ENCODE measurements at regions not wholly inside any gene's neighbourhood (a gene's known extent, or its start where the extent isn't known, plus 50 kb on each side); places are given as distances from the start of the nearest gene placed in this dataset.
A peak's percentile ranks its signal among the peaks of the same experiment; 100 is the strongest.

GRCh38 chr5:82821846-82822633, 255.2 kb downstream of the TMEM167A start:
- H3K18ac ChIP-seq (ENCODE audit: extremely low read depth, low read length), result no peak overlapping the region
- no peaks in the 10 kb centered on the region for H3K79me2 ChIP-seq (ENCODE audit: control insufficient read depth in 1 of 2, insufficient read depth in 2 of 2, low read length in 2 of 2)
- H3K9ac ChIP-seq (replicated peaks in 1 of 4; ENCODE audit: extremely low read depth in 1 of 4, low read depth in 3 of 4, low read length in 3 of 4), result no peak overlapping the region
- H3K9me3 ChIP-seq (ENCODE audit: insufficient read depth in 2 of 2, low read depth in 1 of 2, low read length in 1 of 2), result no peaks in the 10 kb centered on the region
- no peak overlapping the region for H3K27ac ChIP-seq (ENCODE audit: low read depth, low read length)
- H2BK15ac ChIP-seq (ENCODE audit: low read length), result no peak overlapping the region
- no peak overlapping the region for H3K14ac ChIP-seq (ENCODE audit: insufficient read length)
- FAIRE-seq, result no peak
- no peak overlapping the region for H4K91ac ChIP-seq (replicated peaks; ENCODE audit: insufficient read length, low read length)
- no peaks in the 10 kb centered on the region for H3K23me2 ChIP-seq (ENCODE audit: low read depth, low read length)
- H3K23ac ChIP-seq (ENCODE audit: insufficient read length), result no peak overlapping the region
- no peak overlapping the region for H2BK5ac ChIP-seq (ENCODE audit: low read depth, low read length)
- no peak overlapping the region for H2BK12ac ChIP-seq (ENCODE audit: low read depth, low read length)
- H4K20me1 ChIP-seq (replicated peaks in 1 of 2; ENCODE audit: control insufficient read depth in 1 of 2, insufficient read depth in 2 of 2, low read length in 2 of 2), result no peaks in the 10 kb centered on the region
- no peak overlapping the region for H3K56ac ChIP-seq (replicated peaks; ENCODE audit: insufficient read length, low read depth, low read length)
- no peak overlapping the region for H2AK5ac ChIP-seq (ENCODE audit: low read depth, low read length)
- H3K4me1 ChIP-seq (replicated peaks in 1 of 4; ENCODE audit: control insufficient read depth in 3 of 4, insufficient read depth in 4 of 4, low read length in 3 of 4), result peaks cover 0 to 7% (median 3%) of the 10 kb centered on the region in 4 experiments; a peak in 4 of 7 replicates
- ChIA-PET POLR2A (ENCODE audit: partially characterized antibody) (no interaction called here), CTCF (ENCODE audit: partially characterized antibody) (interaction anchor here (1.1 kb wide), 1 partner anchor 27 kb away, joined by 4 read pairs; no protein-coding TSS in a partner anchor)
- H3K4me3 ChIP-seq (ENCODE audit: extremely low read depth in 1 of 4, insufficient read depth in 2 of 4, low read depth in 3 of 4, low read length in 4 of 4), result no peak overlapping the region
- H4K8ac ChIP-seq (ENCODE audit: extremely low read depth, insufficient read depth, low read length), result no peak overlapping the region
- H2AFZ ChIP-seq (ENCODE audit: low read length), result peak overlapping the region; percentile 11; the same call in 1 of the 2 replicates
- no peak for DNase-seq (ENCODE audit: low read depth in 1 of 2, low spot score in 2 of 2)
- H4K5ac ChIP-seq (ENCODE audit: insufficient read length, low read depth, low read length), result no peak overlapping the region
- no peak overlapping the region for H2BK20ac ChIP-seq (ENCODE audit: low read length)
- no peaks in the 10 kb centered on the region for H3K36me3 ChIP-seq (ENCODE audit: control insufficient read depth in 2 of 4, insufficient read depth in 4 of 4, low read length in 3 of 4)
- WGBS, 2 experiments (ENCODE audit: extremely low coverage in 1 of 2, insufficient coverage in 1 of 2, insufficient read length in 1 of 2, insufficient replicate concordance in 2 of 2, low coverage in 1 of 2, low lambda C conversion rate in 2 of 2, missing lambda C conversion rate in 1 of 2), result 98% methylated on average over 3 of the region's 3 CpGs; no CpG with 5 or more reads in 1 of the 2 experiments
- TF ChIP-seq SUZ12 (IDR thresholded peaks at IDR 0.05; ENCODE audit: low read length) (no peak), ASH2L (IDR thresholded peaks at IDR 0.05; ENCODE audit: low read length) (no peak), FOSL1 (IDR thresholded peaks at IDR 0.05; ENCODE audit: insufficient read depth, low read depth, low read length) (no peak), CHD1 (IDR thresholded peaks at IDR 0.05; ENCODE audit: low read depth, low read length) (no peak), BRCA1 (IDR thresholded peaks at IDR 0.05; ENCODE audit: low read depth, low read length) (no peak), RFX5 (IDR thresholded peaks at IDR 0.05; ENCODE audit: borderline replicate concordance, low read depth, low read length) (no peak), SIRT6 (IDR thresholded peaks at IDR 0.05; ENCODE audit: low read length) (no peak), HDAC2 (IDR thresholded peaks at IDR 0.05; ENCODE audit: borderline replicate concordance in 1 of 2, low read depth in 2 of 2, low read length in 2 of 2) (no peak), SAP30 (IDR thresholded peaks at IDR 0.05; ENCODE audit: insufficient read depth, insufficient replicate concordance, low read length) (no peak), ZNF274 (IDR thresholded peaks at IDR 0.05; ENCODE audit: borderline replicate concordance, extremely low read depth, low read length) (no peak), TEAD4 (IDR thresholded peaks at IDR 0.05; ENCODE audit: low read depth, low read length) (no peak)
- TF ChIP-seq, protein P1, sequence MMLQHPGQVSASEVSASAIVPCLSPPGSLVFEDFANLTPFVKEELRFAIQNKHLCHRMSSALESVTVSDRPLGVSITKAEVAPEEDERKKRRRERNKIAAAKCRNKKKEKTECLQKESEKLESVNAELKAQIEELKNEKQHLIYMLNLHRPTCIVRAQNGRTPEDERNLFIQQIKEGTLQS (IDR thresholded peaks at IDR 0.05; ENCODE audit: insufficient read depth, low read depth, low read length), result no peak
- no peak overlapping the region for H2BK120ac ChIP-seq (replicated peaks; ENCODE audit: low read depth, low read length)
- no peak overlapping the region for H3K4me2 ChIP-seq (ENCODE audit: insufficient read depth in 1 of 2, low read depth in 2 of 2, low read length in 2 of 2)
- peaks cover 0 to 1% (median 0%) of the 10 kb centered on the region in 4 experiments; a peak in 1 of 7 replicates for H3K27me3 ChIP-seq (replicated peaks in 1 of 4; ENCODE audit: control insufficient read depth in 3 of 4, extremely low read depth in 1 of 4, insufficient read depth in 3 of 4, low read length in 3 of 4)
- no peaks in the 10 kb centered on the region for H3K79me1 ChIP-seq (ENCODE audit: low read depth, low read length)
- H3K4ac ChIP-seq (replicated peaks; ENCODE audit: insufficient read length, low read depth, low read length), result no peak overlapping the region

Measured in H1 (cell line).